Transverse colon (tissue), 3 donors: ENCODE measurements at regions not wholly inside any gene's neighbourhood (a gene's known extent, or its start where the extent isn't known, plus 50 kb on each side); places are given as distances from the start of the nearest gene placed in this dataset.

ENCODE experiments used
- CTCF ChIP-seq, 5 experiments: fragments of 200-600 bp in 3 of 5; fragments of 450-650 bp in 2 of 5; sonication (generic) in 3 of 5; IDR thresholded peaks; 1 replicate in 2 of 5; 2 replicates in 3 of 5; pipeline ENCODE4 v1.5.1; 2016 to 2017; ENCODE audit warnings: antibody characterized with exemption in 5 of 5, inconsistent platforms in 3 of 5, mild to moderate bottlenecking in 2 of 5, moderate library complexity in 1 of 5
- POLR2A ChIP-seq: fragments of 450-650 bp; IDR thresholded peaks from one replicate; pipeline ENCODE4 v1.6.1; 2016; ENCODE audit warnings: antibody characterized with exemption, mild to moderate bottlenecking, moderate library complexity

GRCh38 chr12:127636882-127637281 is 630.1 kb upstream of the TMEM132C start:
- TF ChIP-seq CTCF (IDR thresholded peaks at IDR 0.05) (no peak), POLR2A (no peak)
